ENCODE measurements at regions not wholly inside any gene's neighbourhood (a gene's known extent, or its start where the extent isn't known, plus 50 kb on each side); places are given as distances from the start of the nearest gene placed in this dataset.

GRCh38 chr5:141742866-141743851, 61.1 kb upstream of the ARAP3 start:
- Histone ChIP-seq H3K27me3 (no peaks in the 10 kb centered on the region), H3K4me1 (ENCODE audit: insufficient read depth) (no peaks in the 10 kb centered on the region), H3K4me3 (no peak overlapping the region), H3K36me3 (no peaks in the 10 kb centered on the region), H3K9me3 (no peaks in the 10 kb centered on the region), H3K27ac (no peak overlapping the region)
- 23 to 27% (median 27%) methylated on average over 18 of the region's 18 CpGs for WGBS, 3 donors
- TF ChIP-seq CTCF (IDR thresholded peaks at IDR 0.05) (no peak), EP300 (IDR thresholded peaks at IDR 0.05) (no peak), POLR2A (IDR thresholded peaks at IDR 0.05) (no peak)
- DNase-seq = no peak
- intact Hi-C loops (cut with DNase I) = no loop called here

- 72 to 83% (median 78%) methylated on average over 1 of the region's 1 CpG for WGBS, 3 donors
Observed at GRCh38 chr5:141742144-141742543, 60.1 kb upstream of the ARAP3 start.

GRCh38 chr5:141740885-141741284, 58.9 kb upstream of the ARAP3 start:
- no peaks in the 10 kb centered on the region for H3K4me1 ChIP-seq (ENCODE audit: insufficient read depth)
- no peak overlapping the region for H3K4me3 ChIP-seq
- H3K9me3 ChIP-seq = no peaks in the 10 kb centered on the region
- intact Hi-C loops (cut with DNase I) = no loop called here
- 70 to 82% (median 75%) methylated on average over 6 of the region's 6 CpGs for WGBS, 3 donors
- TF ChIP-seq EP300 (IDR thresholded peaks at IDR 0.05) (no peak), CTCF (IDR thresholded peaks at IDR 0.05) (no peak), POLR2A (IDR thresholded peaks at IDR 0.05) (no peak)
- H3K27ac ChIP-seq = no peak overlapping the region
- H3K36me3 ChIP-seq = no peaks in the 10 kb centered on the region
- DNase-seq = no peak
- no peaks in the 10 kb centered on the region for H3K27me3 ChIP-seq

More at GRCh38 chr5:141742144-141742543, 60.1 kb upstream of the ARAP3 start:
- no peak for TF ChIP-seq POLR2A (IDR thresholded peaks at IDR 0.05)
- Histone ChIP-seq H3K9me3 (no peaks in the 10 kb centered on the region), H3K4me1 (ENCODE audit: insufficient read depth) (no peaks in the 10 kb centered on the region), H3K27ac (no peak overlapping the region), H3K27me3 (no peaks in the 10 kb centered on the region), H3K36me3 (no peaks in the 10 kb centered on the region), H3K4me3 (no peak overlapping the region)
- intact Hi-C loops (cut with DNase I) = no loop called here
- DNase-seq = no peak

GRCh38 chr5:141737535-141737934, 55.5 kb upstream of the ARAP3 start:
- no peaks in the 10 kb centered on the region for H3K36me3 ChIP-seq
- H3K4me3 ChIP-seq = no peak overlapping the region
- intact Hi-C loops (cut with DNase I) = no loop called here
- 21 to 35% (median 26%) methylated on average over 4 of the region's 4 CpGs for WGBS, 3 donors
- H3K27me3 ChIP-seq = no peaks in the 10 kb centered on the region
- DNase-seq = no peak
- TF ChIP-seq POLR2A (IDR thresholded peaks at IDR 0.05) = no peak
- no peak for TF ChIP-seq EP300 (IDR thresholded peaks at IDR 0.05)
- no peak for TF ChIP-seq CTCF (IDR thresholded peaks at IDR 0.05)
- no peak overlapping the region for H3K27ac ChIP-seq
- H3K4me1 ChIP-seq (ENCODE audit: insufficient read depth) = no peaks in the 10 kb centered on the region
- H3K9me3 ChIP-seq = no peaks in the 10 kb centered on the region

- intact Hi-C loops (cut with DNase I) = no loop called here
- Histone ChIP-seq H3K27ac (no peak overlapping the region), H3K27me3 (no peaks in the 10 kb centered on the region), H3K36me3 (no peaks in the 10 kb centered on the region), H3K9me3 (no peaks in the 10 kb centered on the region), H3K4me1 (ENCODE audit: insufficient read depth) (no peaks in the 10 kb centered on the region), H3K4me3 (no peak overlapping the region)
- DNase-seq = no peak
- WGBS, 3 donors = 50 to 53% (median 52%) methylated on average over 1 of the region's 1 CpG
- TF ChIP-seq CTCF (IDR thresholded peaks at IDR 0.05) (no peak), EP300 (IDR thresholded peaks at IDR 0.05) (no peak), POLR2A (IDR thresholded peaks at IDR 0.05) (no peak)
Observed at GRCh38 chr5:141735823-141736222, 53.8 kb upstream of the ARAP3 start.
